ENCODE measurements at regions not wholly inside any gene's neighbourhood (a gene's known extent, or its start where the extent isn't known, plus 50 kb on each side); places are given as distances from the start of the nearest gene placed in this dataset.

DNA sequence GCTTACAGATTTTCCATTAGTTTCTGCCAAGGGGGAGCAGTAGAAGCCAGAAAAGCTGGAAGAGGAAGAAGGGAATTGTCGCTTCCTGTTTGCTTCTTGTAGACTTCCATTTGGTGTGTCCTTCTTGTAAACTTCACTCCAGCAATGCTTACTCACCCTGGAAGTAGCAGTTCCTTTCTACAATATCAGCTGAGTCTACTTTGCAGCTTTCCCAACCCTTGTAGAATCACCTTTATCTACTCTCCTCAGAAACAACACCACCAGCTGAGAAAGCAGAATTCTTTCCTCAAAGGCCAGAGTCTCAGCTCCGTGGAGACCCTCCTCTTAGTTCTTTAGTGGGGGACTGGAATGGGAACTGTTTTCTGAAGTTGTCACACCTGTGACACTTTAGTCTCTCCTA, 1136.7 kb upstream of the TMPRSS15 start:
- TF ChIP-seq SUZ12 (IDR thresholded peaks at IDR 0.05; ENCODE audit: extremely low read depth, insufficient read depth, insufficient read length) (no peak), YY1 (IDR thresholded peaks at IDR 0.05; ENCODE audit: insufficient read depth, insufficient read length) (no peak), ZNF274 (IDR thresholded peaks at IDR 0.05; ENCODE audit: low read depth, low read length) (no peak)

Measured in NT2/D1 (cell line).